ENCODE measurements at regions not wholly inside any gene's neighbourhood (a gene's known extent, or its start where the extent isn't known, plus 50 kb on each side); places are given as distances from the start of the nearest gene placed in this dataset.

- H3K27me3 ChIP-seq, result no peaks in the 10 kb centered on the region
- no peak for TF ChIP-seq CTCF (IDR thresholded peaks at IDR 0.05)
- no peak overlapping the region for H3K27ac ChIP-seq
- H3K4me3 ChIP-seq, result no peak overlapping the region
- no peaks in the 10 kb centered on the region for H3K4me1 ChIP-seq
- DNase-seq, result no peak
- intact Hi-C loops (cut with DNase I), result no loop called here
- no peak overlapping the region for H3K9ac ChIP-seq (ENCODE audit: low read depth in 2 of 2, low read length in 2 of 2)
- H3K9me3 ChIP-seq, result no peaks in the 10 kb centered on the region
- no peaks in the 10 kb centered on the region for H3K36me3 ChIP-seq
These were observed 334.1 kb upstream of the MAN1A1 start for GRCh38 chr6:119683671-119684070.

- Histone ChIP-seq H3K9me3 (no peaks in the 10 kb centered on the region), H3K4me1 (no peaks in the 10 kb centered on the region), H3K9ac (ENCODE audit: low read depth in 2 of 2, low read length in 2 of 2) (no peak overlapping the region), H3K27ac (no peak overlapping the region), H3K36me3 (no peaks in the 10 kb centered on the region), H3K4me3 (no peak overlapping the region), H3K27me3 (no peaks in the 10 kb centered on the region)
- no peak for DNase-seq
- no peak for TF ChIP-seq CTCF (IDR thresholded peaks at IDR 0.05)
- intact Hi-C loops (cut with DNase I), result no loop called here
These were observed 333.5 kb upstream of the MAN1A1 start for GRCh38 chr6:119683031-119683430.

- Histone ChIP-seq H3K27ac (no peak overlapping the region), H3K9ac (ENCODE audit: low read depth in 2 of 2, low read length in 2 of 2) (no peak overlapping the region), H3K36me3 (no peaks in the 10 kb centered on the region), H3K4me3 (no peak overlapping the region), H3K27me3 (no peaks in the 10 kb centered on the region), H3K9me3 (no peaks in the 10 kb centered on the region), H3K4me1 (no peaks in the 10 kb centered on the region)
- intact Hi-C loops (cut with DNase I), result no loop called here
- no peak for DNase-seq
- no peak for TF ChIP-seq CTCF (IDR thresholded peaks at IDR 0.05)
These were observed 329.4 kb upstream of the MAN1A1 start for GRCh38 chr6:119678961-119679360.

- no peaks in the 10 kb centered on the region for H3K9me3 ChIP-seq
- no peaks in the 10 kb centered on the region for H3K4me1 ChIP-seq
- no peaks in the 10 kb centered on the region for H3K27me3 ChIP-seq
- H3K9ac ChIP-seq (ENCODE audit: low read depth in 2 of 2, low read length in 2 of 2), result no peak overlapping the region
- H3K27ac ChIP-seq, result no peak overlapping the region
- TF ChIP-seq CTCF (IDR thresholded peaks at IDR 0.05), result no peak
- H3K36me3 ChIP-seq, result no peaks in the 10 kb centered on the region
- no peak for DNase-seq
- intact Hi-C loops (cut with DNase I), result no loop called here
- H3K4me3 ChIP-seq, result no peak overlapping the region
These were observed 327.8 kb upstream of the MAN1A1 start for GRCh38 chr6:119677384-119677783.

- Histone ChIP-seq H3K4me1 (no peaks in the 10 kb centered on the region), H3K9me3 (no peaks in the 10 kb centered on the region), H3K27me3 (no peaks in the 10 kb centered on the region), H3K36me3 (no peaks in the 10 kb centered on the region), H3K4me3 (no peak overlapping the region), H3K9ac (ENCODE audit: low read depth in 2 of 2, low read length in 2 of 2) (no peak overlapping the region), H3K27ac (no peak overlapping the region)
- intact Hi-C loops (cut with DNase I), result no loop called here
- no peak for TF ChIP-seq CTCF (IDR thresholded peaks at IDR 0.05)
- DNase-seq, result no peak
These were observed 327.4 kb upstream of the MAN1A1 start for GRCh38 chr6:119676961-119677360.

- Histone ChIP-seq H3K4me1 (no peaks in the 10 kb centered on the region), H3K9ac (ENCODE audit: low read depth in 2 of 2, low read length in 2 of 2) (no peak overlapping the region), H3K36me3 (no peaks in the 10 kb centered on the region), H3K27ac (no peak overlapping the region), H3K27me3 (no peaks in the 10 kb centered on the region), H3K9me3 (no peaks in the 10 kb centered on the region), H3K4me3 (no peak overlapping the region)
- no peak for TF ChIP-seq CTCF (IDR thresholded peaks at IDR 0.05)
- intact Hi-C loops (cut with DNase I), result no loop called here
- DNase-seq, result no peak
These were observed 326.7 kb upstream of the MAN1A1 start for GRCh38 chr6:119676230-119676629.

Measured in colonic mucosa (tissue), 4 donors.